ENCODE measurements at regions not wholly inside any gene's neighbourhood (a gene's known extent, or its start where the extent isn't known, plus 50 kb on each side); places are given as distances from the start of the nearest gene placed in this dataset.

GRCh38 chr13:20291675-20292074 is 59.6 kb upstream of the GJB6 start:
- no peak for DNase-seq (ENCODE audit: low read depth)
- H3K4me3 ChIP-seq (ENCODE audit: low read depth, low read length): no peak overlapping the region
- TF ChIP-seq CTCF (IDR thresholded peaks at IDR 0.05; ENCODE audit: insufficient read depth, low read length): no peak

GRCh38 chr13:20291037-20291436 is 58.9 kb upstream of the GJB6 start:
- no peak overlapping the region for H3K4me3 ChIP-seq (ENCODE audit: low read depth, low read length)
- TF ChIP-seq CTCF (IDR thresholded peaks at IDR 0.05; ENCODE audit: insufficient read depth, low read length): no peak
- no peak for DNase-seq (ENCODE audit: low read depth)

GRCh38 chr13:20288561-20288960 is 56.4 kb upstream of the GJB6 start:
- no peak for TF ChIP-seq CTCF (IDR thresholded peaks at IDR 0.05; ENCODE audit: insufficient read depth, low read length)
- no peak for DNase-seq (ENCODE audit: low read depth)
- H3K4me3 ChIP-seq (ENCODE audit: low read depth, low read length): no peak overlapping the region

- no peak overlapping the region for H3K4me3 ChIP-seq (ENCODE audit: low read depth, low read length)
- no peak for DNase-seq (ENCODE audit: low read depth)
- no peak for TF ChIP-seq CTCF (IDR thresholded peaks at IDR 0.05; ENCODE audit: insufficient read depth, low read length)
These were observed 55.9 kb upstream of the GJB6 start for GRCh38 chr13:20287976-20288375.

GRCh38 chr13:20285530-20285929 is 53.4 kb upstream of the GJB6 start:
- no peak overlapping the region for H3K4me3 ChIP-seq (ENCODE audit: low read depth, low read length)
- no peak for TF ChIP-seq CTCF (IDR thresholded peaks at IDR 0.05; ENCODE audit: insufficient read depth, low read length)
- DNase-seq (ENCODE audit: low read depth): no peak

Measured in fibroblast of the aortic adventitia (primary cell).